A549 (cell line): ENCODE measurements at regions not wholly inside any gene's neighbourhood (a gene's known extent, or its start where the extent isn't known, plus 50 kb on each side); places are given as distances from the start of the nearest gene placed in this dataset.

Experiments used
- BHLHE40 ChIP-seq: IDR thresholded peaks from 2 replicates; pipeline ENCODE4 v1.6.1; 2012; ENCODE audit warnings: low read depth, low read length, inconsistent platforms
- ELK1 ChIP-seq: fragments of 150-350 bp; IDR thresholded peaks from 2 replicates; pipeline ENCODE4 v1.6.1; 2014; ENCODE audit warnings: low read depth, mild to moderate bottlenecking, low read length
- HMGXB4 ChIP-seq: fragments of 250-450 bp; sonication (Bioruptor Pico); IDR thresholded peaks from 2 replicates; pipeline ENCODE4 v1.5.0; 2021; ENCODE audit warnings: mild to moderate bottlenecking, moderate library complexity, borderline replicate concordance
- POLR2A ChIP-seq: IDR thresholded peaks from 2 replicates; pipeline ENCODE4 v1.6.1; 2012; ENCODE audit warnings: mild to moderate bottlenecking, low read length
- TF ChIP-seq, protein P1 (sequence below): fragments of >200 bp; sonication (Bioruptor Twin); formaldehyde crosslinking; IDR thresholded peaks from 3 replicates; pipeline ENCODE4 v1.5.1; 2016
- TF ChIP-seq, protein P2 (sequence below): fragments of 200-600 bp; sonication (generic); IDR thresholded peaks from 2 replicates; pipeline ENCODE4 v1.6.1; 2016; ENCODE audit warnings: antibody characterized with exemption, mild to moderate bottlenecking, moderate library complexity
- TF ChIP-seq, protein P3 (sequence below): IDR thresholded peaks from 2 replicates; pipeline ENCODE4 v1.6.1; 2012

DNA sequence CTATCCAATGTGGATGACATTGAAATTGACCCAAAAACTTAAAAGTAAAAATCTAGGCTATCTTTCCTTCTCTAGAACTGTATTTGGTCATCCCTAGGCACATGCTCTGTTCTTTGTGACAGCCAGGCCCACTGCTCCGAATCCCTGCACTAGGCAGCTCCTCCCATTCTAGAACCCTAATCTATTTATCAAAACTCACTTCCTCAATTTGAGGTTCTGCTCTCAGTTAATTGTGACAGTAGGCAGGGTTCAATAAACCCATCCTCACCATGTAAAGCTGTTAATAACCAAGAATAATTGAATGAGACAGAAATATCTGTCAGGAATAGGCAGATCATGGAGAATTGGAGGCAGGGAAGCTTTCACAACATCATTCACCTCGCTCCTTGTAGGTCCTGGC is 51.9 kb upstream of the IRF2 start:
- TF ChIP-seq, protein P1, sequence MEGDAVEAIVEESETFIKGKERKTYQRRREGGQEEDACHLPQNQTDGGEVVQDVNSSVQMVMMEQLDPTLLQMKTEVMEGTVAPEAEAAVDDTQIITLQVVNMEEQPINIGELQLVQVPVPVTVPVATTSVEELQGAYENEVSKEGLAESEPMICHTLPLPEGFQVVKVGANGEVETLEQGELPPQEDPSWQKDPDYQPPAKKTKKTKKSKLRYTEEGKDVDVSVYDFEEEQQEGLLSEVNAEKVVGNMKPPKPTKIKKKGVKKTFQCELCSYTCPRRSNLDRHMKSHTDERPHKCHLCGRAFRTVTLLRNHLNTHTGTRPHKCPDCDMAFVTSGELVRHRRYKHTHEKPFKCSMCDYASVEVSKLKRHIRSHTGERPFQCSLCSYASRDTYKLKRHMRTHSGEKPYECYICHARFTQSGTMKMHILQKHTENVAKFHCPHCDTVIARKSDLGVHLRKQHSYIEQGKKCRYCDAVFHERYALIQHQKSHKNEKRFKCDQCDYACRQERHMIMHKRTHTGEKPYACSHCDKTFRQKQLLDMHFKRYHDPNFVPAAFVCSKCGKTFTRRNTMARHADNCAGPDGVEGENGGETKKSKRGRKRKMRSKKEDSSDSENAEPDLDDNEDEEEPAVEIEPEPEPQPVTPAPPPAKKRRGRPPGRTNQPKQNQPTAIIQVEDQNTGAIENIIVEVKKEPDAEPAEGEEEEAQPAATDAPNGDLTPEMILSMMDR, result no peak
- no peak for TF ChIP-seq POLR2A
- TF ChIP-seq, protein P2, sequence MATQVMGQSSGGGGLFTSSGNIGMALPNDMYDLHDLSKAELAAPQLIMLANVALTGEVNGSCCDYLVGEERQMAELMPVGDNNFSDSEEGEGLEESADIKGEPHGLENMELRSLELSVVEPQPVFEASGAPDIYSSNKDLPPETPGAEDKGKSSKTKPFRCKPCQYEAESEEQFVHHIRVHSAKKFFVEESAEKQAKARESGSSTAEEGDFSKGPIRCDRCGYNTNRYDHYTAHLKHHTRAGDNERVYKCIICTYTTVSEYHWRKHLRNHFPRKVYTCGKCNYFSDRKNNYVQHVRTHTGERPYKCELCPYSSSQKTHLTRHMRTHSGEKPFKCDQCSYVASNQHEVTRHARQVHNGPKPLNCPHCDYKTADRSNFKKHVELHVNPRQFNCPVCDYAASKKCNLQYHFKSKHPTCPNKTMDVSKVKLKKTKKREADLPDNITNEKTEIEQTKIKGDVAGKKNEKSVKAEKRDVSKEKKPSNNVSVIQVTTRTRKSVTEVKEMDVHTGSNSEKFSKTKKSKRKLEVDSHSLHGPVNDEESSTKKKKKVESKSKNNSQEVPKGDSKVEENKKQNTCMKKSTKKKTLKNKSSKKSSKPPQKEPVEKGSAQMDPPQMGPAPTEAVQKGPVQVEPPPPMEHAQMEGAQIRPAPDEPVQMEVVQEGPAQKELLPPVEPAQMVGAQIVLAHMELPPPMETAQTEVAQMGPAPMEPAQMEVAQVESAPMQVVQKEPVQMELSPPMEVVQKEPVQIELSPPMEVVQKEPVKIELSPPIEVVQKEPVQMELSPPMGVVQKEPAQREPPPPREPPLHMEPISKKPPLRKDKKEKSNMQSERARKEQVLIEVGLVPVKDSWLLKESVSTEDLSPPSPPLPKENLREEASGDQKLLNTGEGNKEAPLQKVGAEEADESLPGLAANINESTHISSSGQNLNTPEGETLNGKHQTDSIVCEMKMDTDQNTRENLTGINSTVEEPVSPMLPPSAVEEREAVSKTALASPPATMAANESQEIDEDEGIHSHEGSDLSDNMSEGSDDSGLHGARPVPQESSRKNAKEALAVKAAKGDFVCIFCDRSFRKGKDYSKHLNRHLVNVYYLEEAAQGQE, result no peak
- TF ChIP-seq BHLHE40, result no peak
- TF ChIP-seq ELK1, result no peak
- TF ChIP-seq, protein P3, sequence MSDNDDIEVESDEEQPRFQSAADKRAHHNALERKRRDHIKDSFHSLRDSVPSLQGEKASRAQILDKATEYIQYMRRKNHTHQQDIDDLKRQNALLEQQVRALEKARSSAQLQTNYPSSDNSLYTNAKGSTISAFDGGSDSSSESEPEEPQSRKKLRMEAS, result no peak
- TF ChIP-seq HMGXB4 (CRISPR knock-in tag), result no peak
